IPS DF 4.7 (cell line): ENCODE measurements at regions not wholly inside any gene's neighbourhood (a gene's known extent, or its start where the extent isn't known, plus 50 kb on each side); places are given as distances from the start of the nearest gene placed in this dataset.
"Not testable (repeated sequence)": the region's sequence is repeated elsewhere in the genome, so short reads cannot be mapped to it uniquely, and the experiment has no call there.

Experiments used
- DNase-seq: peaks from one replicate; pipeline ENCODE4 v3.0.0-alpha.2; 2013; ENCODE audit warnings: low spot score; ENCODE audit errors: extremely low read depth

DNA sequence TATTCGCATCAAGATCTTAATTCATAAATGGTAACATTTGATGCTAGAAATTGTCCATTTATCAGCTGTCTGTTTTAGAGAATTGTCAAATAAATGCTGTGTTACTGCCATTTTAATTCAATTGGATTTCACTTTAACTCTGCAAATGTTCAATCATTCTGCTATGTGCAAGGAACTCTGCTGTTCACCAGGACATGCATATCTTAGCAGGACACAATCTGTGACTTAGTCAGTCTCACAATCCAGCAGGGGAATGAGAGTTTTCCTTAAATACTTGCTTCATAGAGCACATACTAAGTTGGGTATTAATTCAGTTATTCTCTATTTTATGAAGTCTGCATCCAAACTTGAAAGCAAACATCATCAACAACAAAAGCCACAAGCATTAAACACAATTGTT is 488.7 kb upstream of the MEF2C start:
- DNase-seq: no peak

DNA sequence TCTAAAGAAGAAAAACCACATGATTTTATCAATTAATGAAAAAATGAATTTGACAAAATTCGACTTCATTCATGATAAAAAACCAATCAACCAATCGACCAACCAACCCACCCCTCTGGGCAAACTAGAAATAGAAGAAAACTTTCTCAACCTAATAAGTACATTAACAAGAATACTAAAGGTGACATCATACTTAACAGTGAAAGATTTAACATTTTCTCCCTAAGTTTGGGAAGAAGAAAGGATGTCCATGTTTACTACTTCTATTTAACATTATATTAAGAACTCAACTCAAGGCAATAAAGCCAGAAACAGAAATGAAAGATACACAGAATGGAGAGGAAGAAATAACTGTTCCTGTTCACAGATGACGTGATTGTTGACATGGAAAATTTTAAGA is 476.1 kb upstream of the MEF2C start:
- no peak for DNase-seq

DNA sequence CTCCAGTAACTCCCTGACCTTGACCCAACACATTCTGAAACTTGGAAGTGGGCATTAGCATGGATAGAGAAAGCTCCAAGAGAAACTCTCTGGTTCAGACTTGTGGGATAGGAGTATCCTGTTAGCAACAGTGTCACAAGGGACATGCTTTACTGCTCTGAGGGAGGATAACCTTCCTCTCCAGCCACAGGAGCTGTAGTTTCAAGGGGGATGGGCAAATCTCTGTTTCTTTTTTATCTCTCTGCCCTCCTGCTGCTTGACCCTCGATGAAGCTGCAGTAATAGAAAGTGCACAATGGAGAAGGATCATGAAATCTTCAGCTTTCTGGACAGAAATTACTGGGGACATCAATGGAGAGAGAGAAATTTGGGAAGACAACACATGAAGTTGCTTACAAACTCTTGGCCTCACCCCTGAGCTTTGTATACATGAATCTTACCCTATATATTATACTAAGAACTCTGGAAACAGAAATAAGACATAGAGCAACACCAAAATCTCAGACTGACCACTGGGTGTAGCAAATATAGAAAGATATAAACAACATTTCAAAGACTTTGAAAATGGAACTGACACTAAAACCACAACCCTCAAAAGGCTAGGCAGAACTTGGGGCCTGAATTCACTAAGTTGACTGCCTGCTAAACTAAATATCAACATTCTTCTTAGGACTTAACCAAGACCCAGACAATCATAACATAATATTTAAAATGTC is 471.0 kb upstream of the MEF2C start:
- no peak for DNase-seq

DNA sequence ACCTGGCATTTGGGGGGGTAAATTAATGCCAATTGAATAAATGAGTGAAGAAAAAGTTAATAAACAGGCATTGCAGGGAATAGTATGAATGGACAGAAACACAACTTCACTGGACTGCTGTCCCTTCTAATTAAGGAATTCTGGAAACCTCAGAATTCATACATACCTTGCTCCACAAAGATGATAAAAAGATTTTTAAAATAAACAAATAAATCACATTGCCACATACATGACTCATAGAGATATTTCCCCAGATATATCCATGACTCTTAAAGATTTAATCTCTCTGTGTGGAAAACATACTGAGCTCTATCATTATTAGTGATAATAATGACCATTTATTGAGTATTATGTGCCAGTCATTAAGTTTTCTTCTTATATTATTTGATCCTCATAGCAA is 469.0 kb upstream of the MEF2C start:
- DNase-seq: no peak

DNA sequence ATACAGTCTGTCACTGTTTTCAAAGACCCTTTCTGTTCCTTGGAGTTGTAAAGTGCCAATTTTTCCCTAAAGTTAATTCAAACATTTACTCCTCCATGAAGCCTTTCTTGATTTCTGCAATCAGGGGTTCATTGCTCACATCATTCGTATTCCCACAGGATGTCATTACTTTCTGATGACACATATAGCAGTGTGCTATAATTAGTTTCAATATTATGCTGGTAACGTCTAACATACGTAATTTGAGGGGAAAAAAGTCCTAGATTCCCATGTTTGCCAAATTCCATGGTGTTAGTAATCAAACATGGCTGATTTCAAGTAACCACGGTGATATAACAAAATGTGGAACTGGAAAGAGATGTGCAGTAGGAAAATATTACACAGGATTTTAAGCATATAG is 468.2 kb upstream of the MEF2C start:
- DNase-seq: no peak

DNA sequence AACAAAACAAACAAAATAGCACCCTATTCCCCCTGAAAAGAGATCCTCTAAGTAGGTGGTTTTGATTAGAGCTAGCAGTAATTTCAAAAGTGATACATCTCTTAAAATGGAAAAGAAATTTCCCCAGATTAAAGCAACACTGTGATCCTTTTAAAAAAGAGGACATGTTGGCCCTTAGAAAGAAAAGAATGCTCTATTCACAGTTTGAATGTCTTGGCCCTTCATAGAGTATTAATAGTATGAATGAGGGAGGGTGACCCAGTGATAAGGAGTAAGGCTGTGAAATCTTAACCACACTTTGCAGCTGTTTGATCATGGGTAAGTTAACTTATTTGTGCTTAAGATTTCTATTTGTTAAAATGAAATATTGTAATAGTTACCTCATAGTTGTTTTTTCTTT is 467.7 kb upstream of the MEF2C start:
- DNase-seq: no peak

DNA sequence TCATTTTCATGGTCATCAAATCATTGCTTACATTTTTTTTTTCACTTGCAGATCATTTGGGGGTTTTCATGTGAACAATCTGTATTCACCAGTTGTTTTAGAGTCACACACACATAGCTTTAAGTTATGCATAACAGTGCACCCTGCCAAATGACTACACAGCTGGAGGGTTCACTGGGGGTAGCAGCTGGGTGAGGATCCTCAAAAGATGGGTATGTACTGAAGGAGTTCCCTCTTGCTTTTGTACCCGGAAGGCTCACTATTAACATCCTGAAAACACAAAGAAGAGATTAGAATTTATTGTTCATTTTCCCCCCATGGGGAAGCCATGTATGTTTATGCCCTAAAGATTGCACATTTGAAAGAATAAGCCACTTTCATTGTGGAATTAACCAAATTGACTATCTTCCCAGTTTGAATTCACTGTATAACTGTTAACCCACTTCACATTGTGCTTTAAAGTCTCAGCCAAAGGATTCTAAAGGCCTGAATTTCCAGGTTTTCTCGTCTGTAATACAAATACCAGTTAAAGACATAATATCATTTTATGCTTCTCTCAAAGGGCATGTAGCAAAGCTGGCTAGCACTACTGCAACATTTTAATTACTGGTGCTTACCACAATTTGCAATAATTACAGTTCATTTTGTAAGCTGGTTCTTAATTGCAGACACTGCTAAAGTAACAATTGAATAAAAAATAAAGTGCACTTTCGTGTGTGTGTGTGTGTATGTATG is 466.4 kb upstream of the MEF2C start:
- DNase-seq: no peak

DNA sequence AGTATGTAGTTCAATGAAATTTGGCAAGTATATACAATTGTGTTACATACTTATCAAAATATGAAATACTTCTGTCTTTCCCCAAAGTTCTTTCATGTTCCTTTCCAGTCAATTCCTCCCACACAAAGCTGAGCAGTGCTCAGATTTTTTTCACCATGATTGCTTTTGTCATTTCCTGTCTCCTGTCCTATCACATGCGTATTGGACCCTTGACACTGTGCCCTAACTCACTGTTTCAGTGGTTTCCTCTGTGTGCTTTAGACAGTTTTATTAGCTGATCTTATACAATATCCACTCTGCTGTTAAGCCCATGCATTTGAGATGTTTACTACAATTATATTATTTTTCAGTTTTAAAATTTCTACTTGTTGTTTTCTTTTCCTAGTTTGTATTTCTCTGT is 463.6 kb upstream of the MEF2C start:
- DNase-seq: no peak

DNA sequence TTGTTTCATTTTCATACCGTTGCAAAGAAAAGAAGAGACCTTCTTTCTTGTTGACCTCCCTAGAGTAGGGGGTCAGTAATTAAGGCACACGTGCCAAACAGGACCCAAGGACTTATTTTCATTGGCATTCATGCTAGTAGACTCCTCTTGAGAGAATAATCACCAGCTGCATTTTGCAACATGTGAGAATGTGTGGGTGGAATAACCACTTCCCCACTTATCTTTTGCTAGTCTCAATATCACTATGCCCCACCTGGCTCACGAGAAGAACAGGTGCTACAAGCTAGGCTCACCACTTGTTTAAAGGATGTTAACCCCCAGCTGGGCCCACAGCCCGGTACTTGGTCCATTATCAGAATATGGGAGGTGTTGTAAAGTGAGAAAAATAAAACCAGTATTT is 460.7 kb upstream of the MEF2C start:
- no peak for DNase-seq

DNA sequence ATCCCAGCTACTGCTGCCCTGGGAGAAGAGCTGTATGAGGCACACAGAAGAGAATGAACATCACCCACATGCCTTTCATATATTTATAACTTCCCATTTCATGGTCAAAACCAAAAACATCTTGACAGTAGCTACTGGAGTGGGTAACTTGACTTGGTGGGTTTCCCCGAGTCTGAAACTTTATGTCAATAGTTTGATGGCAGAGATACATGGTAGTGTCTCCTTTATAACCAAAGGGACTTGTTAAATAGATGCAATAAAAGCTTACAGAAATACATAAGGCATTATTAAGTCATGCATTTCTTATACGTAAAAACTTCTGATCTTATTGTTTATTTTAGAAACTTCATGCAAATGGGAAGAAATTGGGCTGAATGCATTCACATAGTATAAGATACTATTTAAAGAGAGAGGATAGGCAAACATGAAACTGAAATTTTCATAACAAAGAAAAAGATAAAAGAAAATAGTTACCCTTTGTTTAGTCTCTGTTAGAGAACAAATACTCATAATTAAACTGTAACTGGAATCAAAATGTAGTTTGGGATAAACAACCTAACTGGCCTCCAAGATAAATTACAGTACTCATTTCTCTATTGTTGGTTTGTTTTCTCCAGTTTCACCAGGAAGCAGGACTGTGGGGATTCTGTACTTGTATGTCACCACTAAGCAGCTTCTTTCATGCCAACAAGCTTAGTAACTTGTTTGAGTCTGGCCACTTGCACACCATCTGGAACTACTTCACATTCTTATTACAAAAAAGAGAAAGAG is 459.3 kb upstream of the MEF2C start:
- no peak for DNase-seq

DNA sequence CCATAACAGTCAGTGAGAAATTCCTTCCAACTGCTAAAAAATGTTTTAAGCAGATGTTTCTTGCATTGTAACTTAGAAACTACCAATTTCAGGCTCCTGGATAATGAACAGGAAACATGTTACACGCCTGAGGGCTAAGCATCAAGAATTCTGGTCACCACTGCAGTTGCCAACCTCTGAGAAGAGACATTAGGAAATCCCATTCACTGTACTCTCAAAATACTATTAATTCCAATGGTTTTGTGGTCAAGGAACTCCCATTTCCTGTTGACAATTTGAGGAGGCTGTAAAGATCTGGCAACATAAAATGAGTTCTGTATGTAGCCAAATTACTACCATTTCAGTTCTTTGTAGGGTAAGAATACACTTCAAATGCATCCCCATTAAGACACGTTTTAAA is 456.0 kb upstream of the MEF2C start:
- no peak for DNase-seq

DNA sequence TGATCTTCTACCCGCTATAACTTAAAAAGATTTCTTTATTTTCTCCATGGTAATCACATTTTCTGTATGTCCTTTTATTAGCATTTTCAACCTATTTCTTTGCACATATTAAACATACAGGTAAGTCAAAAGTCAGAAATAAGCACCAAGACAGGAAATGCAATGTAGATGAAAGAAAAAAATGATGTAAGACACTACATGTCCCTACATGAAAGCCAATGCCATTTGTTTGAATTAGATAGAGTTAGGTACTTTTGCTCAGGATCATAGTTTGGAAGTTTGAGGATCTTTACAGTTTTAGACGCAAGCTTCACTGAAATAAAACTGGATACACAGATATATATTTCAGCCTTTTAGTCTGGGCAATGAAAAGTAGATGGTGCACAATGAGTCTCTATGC is 453.1 kb upstream of the MEF2C start:
- DNase-seq: no peak

DNA sequence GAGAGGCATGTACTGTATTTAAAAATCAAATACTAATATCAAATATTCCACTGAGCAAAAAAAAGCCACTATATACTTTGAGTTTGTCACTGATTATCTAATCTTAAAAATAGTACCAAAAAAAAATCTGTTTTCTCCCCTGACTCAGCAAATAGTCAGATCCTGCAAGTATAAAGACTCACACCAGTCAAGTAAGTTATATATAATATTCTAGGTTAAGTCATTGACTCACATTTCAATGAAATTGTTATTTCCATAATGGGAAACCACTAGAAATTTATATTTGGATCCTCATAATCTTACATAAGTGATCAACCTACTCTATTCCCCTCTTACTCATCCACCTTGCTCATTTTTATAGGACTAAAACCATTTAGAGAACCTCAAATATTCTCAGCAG is 447.2 kb upstream of the MEF2C start:
- DNase-seq: no peak

DNA sequence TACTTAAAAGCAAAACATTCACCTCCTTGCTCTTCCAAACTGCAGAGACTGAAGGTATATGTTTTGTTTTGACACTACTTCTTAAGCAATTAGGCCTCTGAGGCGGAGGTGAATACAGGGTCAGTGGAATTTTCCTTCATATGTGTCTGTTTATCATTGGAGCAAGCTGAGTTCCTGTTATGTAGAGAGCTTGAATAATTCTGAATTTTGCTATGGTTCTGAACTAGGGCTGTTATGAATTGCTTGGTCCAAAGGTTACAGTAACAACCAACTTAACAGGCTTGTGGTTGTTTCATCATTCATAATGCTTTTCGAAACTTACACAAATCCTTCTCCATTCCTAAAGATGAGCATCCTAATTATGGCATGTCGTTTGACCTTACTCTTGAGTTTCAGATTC is 444.6 kb upstream of the MEF2C start:
- DNase-seq: no peak

DNA sequence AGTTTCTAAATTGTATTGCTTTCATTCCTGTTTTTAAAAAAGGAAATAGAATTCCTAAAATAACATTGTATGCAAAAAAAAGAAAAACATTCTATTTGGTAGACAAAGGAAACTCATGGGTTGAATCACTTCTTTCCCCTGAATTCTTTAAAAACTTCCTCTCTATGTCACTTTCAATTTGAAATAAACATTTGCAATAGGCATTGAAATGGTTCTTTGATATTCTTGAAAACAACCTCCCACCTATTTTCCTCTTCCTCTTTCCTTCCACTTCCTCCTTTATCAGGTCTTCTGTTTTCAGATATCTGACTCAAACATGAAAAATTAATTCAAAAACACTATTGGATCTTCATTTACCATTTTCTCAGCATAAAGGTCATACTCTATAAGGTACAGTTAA is 442.0 kb upstream of the MEF2C start:
- DNase-seq: no peak

DNA sequence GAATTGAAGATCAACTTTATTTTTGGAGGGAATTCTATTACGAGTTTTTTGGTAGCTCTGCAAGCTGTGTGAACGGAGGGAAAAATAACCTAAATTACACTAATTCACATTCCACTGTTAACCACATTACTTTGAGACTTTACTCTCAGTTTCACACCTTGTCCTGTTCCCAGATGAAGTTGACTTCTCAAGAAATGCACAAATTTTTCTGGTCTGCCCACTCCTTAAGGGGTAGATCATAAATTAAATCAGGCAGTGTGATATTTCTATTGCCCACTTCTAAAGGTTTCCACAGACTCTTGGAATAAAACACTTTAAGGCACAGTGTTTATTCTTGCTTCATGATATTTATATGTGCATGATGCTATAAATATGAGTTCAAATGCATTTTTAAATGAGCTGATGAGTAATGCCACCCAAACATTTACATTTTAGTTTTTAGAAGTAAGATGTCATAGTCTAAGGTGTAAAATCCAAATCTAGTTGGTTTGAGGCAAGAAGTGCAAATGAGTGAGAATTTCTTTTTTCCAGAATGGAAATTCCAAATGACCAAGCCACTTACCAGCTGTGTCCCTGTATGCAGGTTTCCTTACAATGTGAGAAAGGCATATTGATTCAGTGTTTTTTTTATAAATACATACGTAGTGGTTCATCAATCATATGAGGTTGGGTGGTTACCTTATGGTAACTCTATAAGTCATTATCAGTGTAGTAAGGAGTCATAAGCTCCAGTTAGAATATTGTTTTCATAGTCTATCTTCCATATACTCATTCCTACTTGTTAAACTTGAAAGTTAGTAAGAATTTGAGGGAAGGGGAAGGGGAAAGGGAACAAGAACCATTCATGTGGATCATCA is 437.7 kb upstream of the MEF2C start:
- DNase-seq: no peak

DNA sequence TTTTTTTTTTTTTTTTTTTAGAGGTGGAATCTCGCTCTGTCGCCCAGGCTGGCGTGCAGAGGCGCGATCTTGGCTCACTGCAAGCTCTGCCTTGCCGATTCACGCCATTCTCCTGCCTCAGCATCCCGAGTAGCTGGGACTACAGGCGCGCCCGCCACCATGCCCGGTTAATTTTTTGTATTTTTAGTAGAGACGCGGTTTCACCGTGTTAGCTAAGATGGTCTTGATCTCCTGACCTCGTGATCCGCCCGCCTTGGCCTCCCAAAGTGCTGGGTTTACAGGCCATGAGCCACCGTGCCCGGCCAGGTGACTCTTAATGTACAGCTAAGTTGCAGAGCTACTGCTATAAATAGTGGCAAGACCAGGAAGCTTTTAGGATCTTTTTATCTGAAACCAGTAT is 434.9 kb upstream of the MEF2C start:
- not testable (repeated sequence) for DNase-seq

DNA sequence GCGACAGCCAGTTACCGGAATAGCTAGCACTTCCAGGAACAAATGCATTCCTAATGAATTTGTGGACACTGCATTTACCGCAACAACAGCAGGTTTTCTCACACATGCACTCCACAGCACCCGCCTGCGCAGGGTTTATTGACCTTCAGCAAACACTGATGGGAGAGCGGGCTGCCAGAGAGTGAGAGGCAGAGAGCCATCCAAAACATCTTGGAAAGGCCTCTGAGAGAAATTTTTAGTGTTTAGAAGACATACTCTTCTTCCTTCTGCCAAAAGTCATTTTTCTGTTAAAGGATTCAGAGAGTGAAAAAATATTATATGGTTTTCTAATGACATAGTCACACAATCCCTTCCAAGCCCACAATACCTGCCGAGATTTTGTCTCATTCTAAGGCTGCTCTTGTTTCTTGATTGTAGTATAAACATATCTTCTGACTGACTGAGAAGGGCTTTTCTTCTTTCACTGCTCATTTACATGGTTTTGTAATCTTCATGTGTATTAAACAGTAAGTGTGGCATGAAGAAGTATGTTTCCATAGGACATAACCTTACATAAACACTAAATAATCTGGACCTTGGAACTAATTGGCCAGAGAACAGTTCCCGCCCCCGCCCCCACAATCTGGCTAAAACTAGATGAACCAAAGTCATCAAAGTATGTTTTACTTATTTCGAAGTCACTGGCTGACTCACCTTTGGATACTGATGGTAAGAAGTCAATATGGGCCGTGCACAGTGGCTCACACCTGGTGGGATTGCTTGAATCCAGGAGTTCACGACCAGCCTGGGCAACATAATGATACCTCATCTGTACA is 432.5 kb upstream of the MEF2C start:
- DNase-seq: no peak

DNA sequence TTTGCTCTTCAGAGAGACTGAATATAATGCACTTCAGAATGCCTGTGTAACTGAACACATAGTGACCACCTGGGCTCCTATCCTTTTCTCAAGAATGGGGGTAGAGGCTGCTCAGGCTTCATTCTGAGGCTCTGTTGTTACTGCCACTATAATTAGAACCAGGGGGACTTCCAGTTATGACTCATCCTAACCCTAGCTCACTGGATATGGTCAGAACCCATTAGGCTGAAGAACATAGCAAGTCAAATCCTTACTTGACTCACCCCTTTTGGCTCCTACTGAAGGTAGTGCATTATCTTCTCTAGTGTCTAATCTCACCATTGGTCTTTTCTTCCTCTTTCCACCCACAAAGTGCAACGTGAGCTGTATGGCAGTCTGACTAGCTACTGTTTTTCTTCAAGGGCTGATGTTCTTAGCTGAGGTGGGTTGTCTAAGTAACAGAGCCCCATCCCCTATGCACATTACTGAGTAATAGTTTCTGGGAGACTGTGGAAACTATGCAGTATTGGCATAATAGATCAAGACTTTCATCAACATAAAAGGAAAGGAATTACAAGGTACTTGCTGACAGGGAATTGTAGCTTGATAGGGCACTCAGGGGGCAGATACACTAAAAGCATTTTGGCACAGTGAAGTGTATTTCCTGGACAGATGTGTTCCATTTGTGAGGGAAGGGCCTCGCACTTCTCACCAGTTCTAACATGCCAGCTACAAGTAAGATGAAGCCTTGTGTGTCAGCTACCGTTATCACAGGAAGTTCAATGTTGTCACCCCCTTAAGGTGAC is 431.0 kb upstream of the MEF2C start:
- no peak for DNase-seq

DNA sequence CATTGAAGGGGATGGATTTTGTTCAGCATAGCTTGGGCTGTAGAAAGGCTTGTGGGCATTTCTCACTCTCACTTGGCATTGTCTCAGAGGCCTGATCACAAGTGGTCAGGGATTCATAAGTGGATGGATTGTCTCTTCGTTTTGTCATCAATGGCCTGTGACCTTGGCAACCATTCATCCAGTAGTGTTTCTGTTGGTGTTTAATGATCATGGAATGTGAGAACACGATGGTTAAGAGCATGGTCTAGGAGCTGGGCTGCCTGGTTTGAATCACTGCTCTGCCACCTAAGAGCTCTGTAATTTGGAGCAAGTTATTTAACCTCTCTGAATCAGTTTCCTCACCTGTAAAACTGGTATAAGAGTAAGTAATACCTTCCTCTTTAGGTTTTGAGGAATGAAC is 430.1 kb upstream of the MEF2C start:
- DNase-seq: no peak
